ENCODE measurements at regions not wholly inside any gene's neighbourhood (a gene's known extent, or its start where the extent isn't known, plus 50 kb on each side); places are given as distances from the start of the nearest gene placed in this dataset.

- Histone ChIP-seq H3K36me3 (ENCODE audit: control insufficient read depth, insufficient read depth, low read length) (no peaks in the 10 kb centered on the region), H3K27me3 (replicated peaks; ENCODE audit: control insufficient read depth, insufficient read depth, low read length) (no peaks in the 10 kb centered on the region), H3K4me3 (replicated peaks; ENCODE audit: low read depth, low read length) (no peak overlapping the region)
Observed at GRCh38 chr16:79449067-79449769, 151.3 kb downstream of the MAF start.

GRCh38 chr16:79444572-79444971, 156.0 kb downstream of the MAF start:
- no peak for TF ChIP-seq CTCF (IDR thresholded peaks at IDR 0.05; ENCODE audit: insufficient read depth, low read length, poor library complexity, severe bottlenecking)
- DNase-seq (ENCODE audit: extremely low read depth, insufficient read length), result no peak
- no peaks in the 10 kb centered on the region; the same call in none of the 2 replicates for H3K27me3 ChIP-seq (replicated peaks; ENCODE audit: control insufficient read depth, insufficient read depth, low read length)
- H3K4me3 ChIP-seq (replicated peaks; ENCODE audit: low read depth, low read length), result no peak overlapping the region
- H3K36me3 ChIP-seq (ENCODE audit: control insufficient read depth, insufficient read depth, low read length), result no peaks in the 10 kb centered on the region

More at GRCh38 chr16:79449067-79449769, 151.3 kb downstream of the MAF start:
- no peak for TF ChIP-seq CTCF (IDR thresholded peaks at IDR 0.05; ENCODE audit: insufficient read depth, low read length, poor library complexity, severe bottlenecking)
- no peak for DNase-seq (ENCODE audit: extremely low read depth, insufficient read length)

GRCh38 chr16:79439901-79440300, 160.6 kb downstream of the MAF start:
- TF ChIP-seq CTCF (IDR thresholded peaks at IDR 0.05; ENCODE audit: insufficient read depth, low read length, poor library complexity, severe bottlenecking), result no peak
- H3K4me3 ChIP-seq (replicated peaks; ENCODE audit: low read depth, low read length), result no peak overlapping the region
- H3K36me3 ChIP-seq (ENCODE audit: control insufficient read depth, insufficient read depth, low read length), result no peaks in the 10 kb centered on the region
- no peak for DNase-seq (ENCODE audit: extremely low read depth, insufficient read length)
- no peaks in the 10 kb centered on the region; the same call in none of the 2 replicates for H3K27me3 ChIP-seq (replicated peaks; ENCODE audit: control insufficient read depth, insufficient read depth, low read length)

- H3K36me3 ChIP-seq (ENCODE audit: control insufficient read depth, insufficient read depth, low read length), result no peaks in the 10 kb centered on the region
- no peaks in the 10 kb centered on the region; the same call in none of the 2 replicates for H3K27me3 ChIP-seq (replicated peaks; ENCODE audit: control insufficient read depth, insufficient read depth, low read length)
- TF ChIP-seq CTCF (IDR thresholded peaks at IDR 0.05; ENCODE audit: insufficient read depth, low read length, poor library complexity, severe bottlenecking), result no peak
- H3K4me3 ChIP-seq (replicated peaks; ENCODE audit: low read depth, low read length), result no peak overlapping the region
- DNase-seq (ENCODE audit: extremely low read depth, insufficient read length), result no peak
Observed at GRCh38 chr16:79437764-79438751, 162.5 kb downstream of the MAF start.

GRCh38 chr16:79436885-79437284, 163.7 kb downstream of the MAF start:
- no peaks in the 10 kb centered on the region; the same call in none of the 2 replicates for H3K27me3 ChIP-seq (replicated peaks; ENCODE audit: control insufficient read depth, insufficient read depth, low read length)
- DNase-seq (ENCODE audit: extremely low read depth, insufficient read length), result no peak
- no peak overlapping the region for H3K4me3 ChIP-seq (replicated peaks; ENCODE audit: low read depth, low read length)
- no peaks in the 10 kb centered on the region for H3K36me3 ChIP-seq (ENCODE audit: control insufficient read depth, insufficient read depth, low read length)
- no peak for TF ChIP-seq CTCF (IDR thresholded peaks at IDR 0.05; ENCODE audit: insufficient read depth, low read length, poor library complexity, severe bottlenecking)
